Astrocyte (in vitro differentiated cells and primary cell): ENCODE measurements at regions not wholly inside any gene's neighbourhood (a gene's known extent, or its start where the extent isn't known, plus 50 kb on each side); places are given as distances from the start of the nearest gene placed in this dataset.
A peak's percentile ranks its signal among the peaks of the same experiment; 100 is the strongest.

ENCODE experiments used
- DNase-seq: peaks from one replicate; pipeline ENCODE4 v3.0.0-alpha.2; 2010; ENCODE audit warnings: low read depth
- FAIRE-seq: peaks from 2 replicates; lab custom pipeline; 2011; peaks lifted over from hg19 to GRCh38; lab: Jason Lieb, UNC
- H2AFZ ChIP-seq: 2 replicates; pipeline ENCODE4 v1.6.0; 2012; ENCODE audit warnings: low read depth, low read length, inconsistent platforms
- H3K27ac ChIP-seq: 2 replicates; pipeline ENCODE4 v1.5.1; 2011; ENCODE audit warnings: low read depth, low read length, inconsistent platforms
- H3K27me3 ChIP-seq: 2 replicates; pipeline ENCODE4 v1.6.0; 2011; ENCODE audit warnings: low read length, inconsistent platforms; ENCODE audit not compliant: insufficient read depth
- H3K36me3 ChIP-seq: 2 replicates; pipeline ENCODE4 v1.5.1; 2011; ENCODE audit warnings: low read length, inconsistent platforms; ENCODE audit not compliant: insufficient read depth
- H3K4me1 ChIP-seq: 2 replicates; pipeline ENCODE4 v1.5.1; 2011; ENCODE audit warnings: low read length, inconsistent platforms; ENCODE audit not compliant: insufficient read depth
- H3K4me2 ChIP-seq: 2 replicates; pipeline ENCODE4 v1.6.0; 2012; ENCODE audit warnings: low read length, inconsistent platforms
- H3K4me3 ChIP-seq: 2 replicates; pipeline ENCODE4 v1.5.1; 2011; ENCODE audit warnings: low read depth, mild to moderate bottlenecking, low read length, inconsistent platforms; ENCODE audit not compliant: insufficient read depth
- H3K79me2 ChIP-seq: 2 replicates; pipeline ENCODE4 v1.6.0; 2012; ENCODE audit warnings: mild to moderate bottlenecking, low read length, inconsistent platforms; ENCODE audit not compliant: insufficient read depth
- H3K9ac ChIP-seq: 2 replicates; pipeline ENCODE4 v1.6.0; 2012; ENCODE audit warnings: mild to moderate bottlenecking, low read length, inconsistent platforms
- H3K9me3 ChIP-seq: 2 replicates; pipeline ENCODE4 v1.5.1; 2012; ENCODE audit warnings: low read depth, mild to moderate bottlenecking, low read length, inconsistent platforms; ENCODE audit not compliant: insufficient read depth
- H4K20me1 ChIP-seq: 2 replicates; pipeline ENCODE4 v1.6.0; 2012; ENCODE audit warnings: low read length, inconsistent platforms; ENCODE audit not compliant: insufficient read depth
- H3K27ac Mint-ChIP-seq: one replicate; pipeline ENCODE4 v1.8.0; 2021; ENCODE audit warnings: mild to moderate bottlenecking, mixed read lengths; ENCODE audit not compliant: unreplicated experiment
- H3K27me3 Mint-ChIP-seq: one replicate; pipeline ENCODE4 v1.8.0; 2021; ENCODE audit warnings: low read depth, mixed read lengths; ENCODE audit not compliant: unreplicated experiment
- H3K36me3 Mint-ChIP-seq: one replicate; pipeline ENCODE4 v1.8.0; 2021; ENCODE audit warnings: low read depth, mixed read lengths; ENCODE audit not compliant: unreplicated experiment
- H3K4me1 Mint-ChIP-seq: one replicate; pipeline ENCODE4 v1.8.0; 2021; ENCODE audit warnings: low read depth, mixed read lengths; ENCODE audit not compliant: unreplicated experiment
- H3K4me3 Mint-ChIP-seq: one replicate; pipeline ENCODE4 v1.8.0; 2021; ENCODE audit warnings: mild to moderate bottlenecking, moderate library complexity, mixed read lengths; ENCODE audit not compliant: unreplicated experiment
- H3K9me3 Mint-ChIP-seq: one replicate; pipeline ENCODE4 v1.8.0; 2021; ENCODE audit warnings: mild to moderate bottlenecking, mixed read lengths; ENCODE audit not compliant: unreplicated experiment
- CTCF ChIP-seq: IDR thresholded peaks from 2 replicates; pipeline ENCODE4 v1.5.1; 2011; ENCODE audit warnings: low read depth, mild to moderate bottlenecking, inconsistent platforms, low read length, moderate library complexity; ENCODE audit not compliant: insufficient read depth
- EZH2 ChIP-seq: IDR thresholded peaks from 2 replicates; pipeline ENCODE4 v1.6.1; 2012; ENCODE audit warnings: mild to moderate bottlenecking, low read length, inconsistent platforms; ENCODE audit not compliant: insufficient read depth

GRCh38 chr1:172801771-172802322 lies 142.9 kb downstream of the FASLG start:
- Mint-ChIP-seq H3K4me3 (no peak overlapping the region), H3K9me3 (peaks cover 13% of the 10 kb centered on the region), H3K4me1 (no peaks in the 10 kb centered on the region), H3K27ac (no peak overlapping the region), H3K27me3 (peaks cover 8% of the 10 kb centered on the region), H3K36me3 (no peaks in the 10 kb centered on the region)
- no peaks in the 10 kb centered on the region for H3K9me3 ChIP-seq
- TF ChIP-seq CTCF (no peak), EZH2 (no peak)
- H3K9ac ChIP-seq = no peak overlapping the region
- no peaks in the 10 kb centered on the region for H3K4me1 ChIP-seq
- no peak overlapping the region for H3K4me3 ChIP-seq
- H4K20me1 ChIP-seq = no peaks in the 10 kb centered on the region
- no peaks in the 10 kb centered on the region for H3K36me3 ChIP-seq
- H3K79me2 ChIP-seq = no peaks in the 10 kb centered on the region
- H2AFZ ChIP-seq = no peak overlapping the region
- no peak overlapping the region for H3K4me2 ChIP-seq
- H3K27ac ChIP-seq = no peak overlapping the region
- no peak for FAIRE-seq
- no peak for DNase-seq
- no peaks in the 10 kb centered on the region for H3K27me3 ChIP-seq

GRCh38 chr1:172809750-172810149 lies 150.8 kb downstream of the FASLG start:
- no peaks in the 10 kb centered on the region for H3K27me3 ChIP-seq
- no peaks in the 10 kb centered on the region for H3K79me2 ChIP-seq
- no peaks in the 10 kb centered on the region for H3K4me1 Mint-ChIP-seq
- H3K27me3 Mint-ChIP-seq = no peaks in the 10 kb centered on the region
- H2AFZ ChIP-seq = no peak overlapping the region
- no peaks in the 10 kb centered on the region for H3K36me3 ChIP-seq
- peaks cover 8% of the 10 kb centered on the region for H3K9me3 Mint-ChIP-seq
- H3K36me3 Mint-ChIP-seq = no peaks in the 10 kb centered on the region
- no peak overlapping the region for H3K4me3 Mint-ChIP-seq
- peaks cover 4% of the 10 kb centered on the region for H3K9me3 ChIP-seq
- no peak overlapping the region for H3K4me3 ChIP-seq
- no peak overlapping the region for H3K27ac Mint-ChIP-seq
- DNase-seq (no peak), FAIRE-seq (no peak)
- H3K9ac ChIP-seq = no peak overlapping the region
- TF ChIP-seq EZH2 (no peak), CTCF (no peak)
- H3K4me2 ChIP-seq = no peak overlapping the region
- no peaks in the 10 kb centered on the region for H3K4me1 ChIP-seq
- no peak overlapping the region for H3K27ac ChIP-seq
- no peaks in the 10 kb centered on the region for H4K20me1 ChIP-seq

GRCh38 chr1:172810480-172811175 lies 151.7 kb downstream of the FASLG start:
- H3K4me3 Mint-ChIP-seq = no peak overlapping the region
- DNase-seq = no peak
- no peaks in the 10 kb centered on the region for H3K79me2 ChIP-seq

More at GRCh38 chr1:172810480-172811175, 151.7 kb downstream of the FASLG start:
- H3K4me1 ChIP-seq = no peaks in the 10 kb centered on the region
- Mint-ChIP-seq H3K27me3 (no peaks in the 10 kb centered on the region), H3K4me1 (no peaks in the 10 kb centered on the region), H3K27ac (no peak overlapping the region), H3K9me3 (peaks cover 12% of the 10 kb centered on the region), H3K36me3 (no peaks in the 10 kb centered on the region)
- H3K27ac ChIP-seq = no peak overlapping the region
- H3K4me2 ChIP-seq = no peak overlapping the region
- H3K36me3 ChIP-seq = no peaks in the 10 kb centered on the region
- H3K27me3 ChIP-seq = no peaks in the 10 kb centered on the region
- no peak overlapping the region for H3K4me3 ChIP-seq
- H3K9me3 ChIP-seq = peaks cover 4% of the 10 kb centered on the region
- TF ChIP-seq CTCF (no peak), EZH2 (no peak)
- H4K20me1 ChIP-seq = no peaks in the 10 kb centered on the region
- H3K9ac ChIP-seq = no peak overlapping the region
- no peak overlapping the region for H2AFZ ChIP-seq
- FAIRE-seq = peak; percentile 50
